CD14-positive monocyte (primary cell): ENCODE measurements at regions not wholly inside any gene's neighbourhood (a gene's known extent, or its start where the extent isn't known, plus 50 kb on each side); places are given as distances from the start of the nearest gene placed in this dataset.

Source experiments
- DNase-seq, 3 donors: peaks; one replicate each; pipeline ENCODE4 v3.0.0-alpha.2; 2011 to 2022
- H2AFZ ChIP-seq: 2 replicates; pipeline ENCODE4 v1.6.0; 2012; ENCODE audit warnings: mild to moderate bottlenecking, low read depth, low read length, inconsistent platforms; ENCODE audit not compliant: insufficient read depth, poor library complexity, severe bottlenecking
- H3K27ac ChIP-seq, 2 donors: 1 replicate in 1 of 2; 2 replicates in 1 of 2; pipeline ENCODE4 v1.5.1; 2012 to 2013; ENCODE audit warnings: low read length in 2 of 2, control low read depth in 1 of 2, inconsistent platforms in 1 of 2, low read depth in 1 of 2, mild to moderate bottlenecking in 1 of 2
- H3K27me3 ChIP-seq, 2 donors: one replicate each; pipeline versions ENCODE4 v1.6.0 to v1.6.1; 2011 to 2013; ENCODE audit warnings: low read length in 2 of 2; ENCODE audit not compliant: control insufficient read depth in 2 of 2, insufficient read depth in 2 of 2
- H3K36me3 ChIP-seq, 2 donors: replicated peaks in 1 of 2; 1 replicate in 1 of 2; 2 replicates in 1 of 2; pipeline versions ENCODE4 v1.5.1 to v1.6.1; 2012 to 2013; ENCODE audit warnings: low read length in 2 of 2, control low read depth in 1 of 2, inconsistent platforms in 1 of 2, mild to moderate bottlenecking in 1 of 2; ENCODE audit not compliant: insufficient read depth in 2 of 2, control insufficient read depth in 1 of 2
- H3K4me1 ChIP-seq, 2 donors: 1 replicate in 1 of 2; 2 replicates in 1 of 2; pipeline versions ENCODE4 v1.5.1 to v1.6.1; 2012 to 2013; ENCODE audit warnings: low read length in 2 of 2, control low read depth in 1 of 2, inconsistent platforms in 1 of 2, mild to moderate bottlenecking in 1 of 2, moderate library complexity in 1 of 2; ENCODE audit not compliant: insufficient read depth in 2 of 2, control insufficient read depth in 1 of 2
- H3K4me2 ChIP-seq: replicated peaks from 2 replicates; pipeline ENCODE3; 2012; ENCODE audit warnings: low read length, moderate library complexity, mild to moderate bottlenecking; ENCODE audit not compliant: poor library complexity, severe bottlenecking; ENCODE audit errors: extremely low read depth
- H3K4me3 ChIP-seq, 3 experiments: fragments of 200-600 bp in 1 of 3; sonication (generic) in 1 of 3; replicated peaks in 1 of 3; 1 replicate in 2 of 3; 2 replicates in 1 of 3; pipeline ENCODE4 v1.5.1; 2011 to 2013; ENCODE audit warnings: low read length in 3 of 3, mild to moderate bottlenecking in 3 of 3, control low read depth in 2 of 3, low read depth in 2 of 3, inconsistent platforms in 1 of 3, moderate library complexity in 1 of 3
- H3K79me2 ChIP-seq: 2 replicates; pipeline ENCODE4 v1.6.0; 2012; ENCODE audit warnings: mild to moderate bottlenecking, control low read depth, inconsistent platforms, low read length, moderate library complexity; ENCODE audit not compliant: insufficient read depth
- H3K9ac ChIP-seq: 2 replicates; pipeline ENCODE4 v1.6.0; 2017; ENCODE audit warnings: low read length, mild to moderate bottlenecking; ENCODE audit not compliant: insufficient read depth, poor library complexity, severe bottlenecking
- H3K9me3 ChIP-seq, 2 donors: replicated peaks in 1 of 2; 1 replicate in 1 of 2; 2 replicates in 1 of 2; pipeline versions ENCODE4 v1.5.1 to v1.6.1; 2012 to 2013; ENCODE audit warnings: low read length in 2 of 2, control low read depth in 1 of 2; ENCODE audit not compliant: control insufficient read depth in 1 of 2, insufficient read depth in 1 of 2
- H4K20me1 ChIP-seq: 2 replicates; pipeline ENCODE4 v1.6.0; 2012; ENCODE audit warnings: mild to moderate bottlenecking, low read length, control low read depth, moderate library complexity; ENCODE audit not compliant: insufficient read depth
- H3K27ac Mint-ChIP-seq, 7 donors: one replicate each; pipeline ENCODE4 v1.8.0; 2020; ENCODE audit warnings: mild to moderate bottlenecking in 7 of 7, mixed read lengths in 7 of 7, moderate library complexity in 6 of 7, inconsistent platforms in 2 of 7
- H3K27me3 Mint-ChIP-seq, 3 donors: one replicate each; pipeline ENCODE4 v1.8.0; 2021 to 2022; ENCODE audit warnings: low read depth in 3 of 3, mild to moderate bottlenecking in 3 of 3, mixed read lengths in 3 of 3, moderate library complexity in 3 of 3, inconsistent platforms in 1 of 3
- H3K36me3 Mint-ChIP-seq, 2 donors: one replicate each; pipeline ENCODE4 v1.8.0; 2020; ENCODE audit warnings: mixed read lengths in 2 of 2, inconsistent platforms in 1 of 2, mild to moderate bottlenecking in 1 of 2
- H3K4me1 Mint-ChIP-seq: one replicate; pipeline ENCODE4 v1.8.0; 2020; ENCODE audit warnings: mild to moderate bottlenecking, mixed read lengths
- H3K4me3 Mint-ChIP-seq, 2 donors: one replicate each; pipeline ENCODE4 v1.8.0; 2020; ENCODE audit warnings: mild to moderate bottlenecking in 2 of 2, mixed read lengths in 2 of 2, moderate library complexity in 1 of 2
- H3K9me3 Mint-ChIP-seq, 7 donors: one replicate each; pipeline ENCODE4 v1.8.0; 2020 to 2022; ENCODE audit warnings: mixed read lengths in 7 of 7, mild to moderate bottlenecking in 6 of 7, moderate library complexity in 6 of 7, inconsistent platforms in 2 of 7
- CTCF ChIP-seq: fragments of 200-600 bp; IDR thresholded peaks from one replicate; pipeline ENCODE4 v1.8.0; 2022; ENCODE audit warnings: antibody characterized with exemption, mild to moderate bottlenecking
- WGBS: methylation state at CpG from one replicate; pipeline ENCODE4 v1.1.5; 2013; ENCODE audit warnings: missing lambda C conversion rate; ENCODE audit not compliant: insufficient coverage; 5-methylcytosine and 5-hydroxymethylcytosine counted together
- intact Hi-C, 2 donors: fragments of 100-400 bp; cut with micrococcal nuclease; formaldehyde crosslinking; loops; one replicate each; pipeline versions ENCODE4 v1.15.0 to v1.15.1; 2023

GRCh38 chr5:20660588-20660987 lies 672.6 kb upstream of the CDH18 start:
- H3K36me3 Mint-ChIP-seq = no peaks in the 10 kb centered on the region
- intact Hi-C loops = no loop called here
- no peak overlapping the region for H3K4me3 Mint-ChIP-seq

GRCh38 chr5:20656262-20656661 lies 668.3 kb upstream of the CDH18 start:
- no peaks in the 10 kb centered on the region for H3K36me3 Mint-ChIP-seq
- Histone ChIP-seq H3K27me3 (no peaks in the 10 kb centered on the region), H3K4me1 (no peaks in the 10 kb centered on the region), H3K79me2 (no peaks in the 10 kb centered on the region), H3K9me3 (no peaks in the 10 kb centered on the region), H3K27ac (no peak overlapping the region), H3K9ac (no peak overlapping the region), H4K20me1 (no peaks in the 10 kb centered on the region), H3K36me3 (no peaks in the 10 kb centered on the region), H3K4me2 (no peak overlapping the region), H2AFZ (no peak overlapping the region), H3K4me3 (no peak overlapping the region)
- H3K27me3 Mint-ChIP-seq = no peaks in the 10 kb centered on the region
- intact Hi-C loops = no loop called here
- peaks cover 0 to 3% (median 0%) of the 10 kb centered on the region in 7 donors for H3K9me3 Mint-ChIP-seq
- H3K4me1 Mint-ChIP-seq = no peaks in the 10 kb centered on the region
- H3K27ac Mint-ChIP-seq = no peak overlapping the region
- no peak for DNase-seq
- TF ChIP-seq CTCF = no peak
- H3K4me3 Mint-ChIP-seq = no peak overlapping the region

More at GRCh38 chr5:20660588-20660987, 672.6 kb upstream of the CDH18 start:
- no peak for DNase-seq
- no peak overlapping the region for H3K27ac ChIP-seq
- Mint-ChIP-seq H3K9me3 (peaks cover 0 to 7% (median 0%) of the 10 kb centered on the region in 7 donors), H3K27me3 (no peaks in the 10 kb centered on the region), H3K4me1 (no peaks in the 10 kb centered on the region), H3K27ac (no peak overlapping the region)
- H2AFZ ChIP-seq = no peak overlapping the region
- no peaks in the 10 kb centered on the region for H3K36me3 ChIP-seq
- no peaks in the 10 kb centered on the region for H3K27me3 ChIP-seq
- WGBS = no CpG with 5 or more reads among the region's 3 CpGs
- H3K79me2 ChIP-seq = no peaks in the 10 kb centered on the region
- no peak overlapping the region for H3K4me3 ChIP-seq
- H3K4me2 ChIP-seq = no peak overlapping the region
- no peaks in the 10 kb centered on the region for H3K4me1 ChIP-seq
- no peaks in the 10 kb centered on the region for H4K20me1 ChIP-seq
- TF ChIP-seq CTCF = no peak
- H3K9me3 ChIP-seq = no peaks in the 10 kb centered on the region
- H3K9ac ChIP-seq = no peak overlapping the region
